NCI-H1417 (cell line): ENCODE measurements at regions not wholly inside any gene's neighbourhood (a gene's known extent, or its start where the extent isn't known, plus 50 kb on each side); places are given as distances from the start of the nearest gene placed in this dataset.
"Not testable (repeated sequence)": the region's sequence is repeated elsewhere in the genome, so short reads cannot be mapped to it uniquely, and the experiment has no call there.

Source experiments
- DNase-seq, 3 experiments: peaks; one replicate each; lab custom pipeline; 2025; lab: John Stamatoyannopoulos, UW

DNA sequence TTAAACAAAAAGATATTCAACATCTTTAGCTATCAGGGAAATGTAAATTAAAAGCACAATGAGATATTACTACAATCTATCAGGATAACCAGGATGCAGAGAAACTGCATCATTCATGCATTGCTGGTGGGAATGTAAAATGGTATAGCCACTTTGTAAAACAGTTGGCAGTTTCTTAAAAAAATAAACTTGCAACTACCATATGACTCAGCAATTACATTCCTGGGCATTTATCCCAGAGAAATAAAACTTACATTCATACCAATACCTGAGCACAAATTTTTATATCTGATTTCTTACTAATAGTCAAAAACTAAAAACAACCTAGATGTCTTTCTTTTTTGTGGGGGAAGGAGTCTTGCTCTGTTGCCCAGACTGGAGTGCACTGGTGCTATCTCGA, 190.3 kb upstream of the TAB2 start:
- no peak for DNase-seq

DNA sequence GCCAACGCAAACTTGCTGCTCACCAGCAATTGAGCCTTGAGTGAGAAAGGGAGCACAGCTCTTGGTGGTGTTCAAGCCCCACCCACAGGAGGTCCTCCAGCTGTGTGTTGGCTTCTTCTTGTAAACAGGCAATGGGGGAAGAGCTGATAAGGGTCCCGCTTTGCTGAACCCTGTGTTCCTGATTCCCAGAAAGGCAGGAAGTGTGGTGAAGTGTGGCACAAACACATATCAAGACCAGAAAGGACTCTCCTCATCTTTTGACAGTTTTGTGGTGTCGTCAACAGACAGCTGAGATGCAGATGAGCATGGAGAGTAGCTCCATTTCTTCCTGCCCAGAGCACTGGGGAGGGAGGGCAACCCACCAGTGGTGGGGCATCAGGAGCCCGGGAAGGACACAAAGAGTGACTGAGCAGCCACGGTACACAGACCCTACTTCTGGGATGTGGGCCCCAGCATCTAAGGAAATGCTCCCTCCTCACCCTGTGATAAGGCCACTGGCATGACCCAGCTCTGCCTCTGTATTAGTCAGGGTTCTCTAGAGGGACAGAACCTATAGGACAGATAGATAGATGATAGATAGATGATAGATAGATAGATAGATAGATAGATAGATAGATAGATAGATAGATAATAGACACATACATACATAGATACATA, 188.9 kb upstream of the TAB2 start:
- no peak for DNase-seq

DNA sequence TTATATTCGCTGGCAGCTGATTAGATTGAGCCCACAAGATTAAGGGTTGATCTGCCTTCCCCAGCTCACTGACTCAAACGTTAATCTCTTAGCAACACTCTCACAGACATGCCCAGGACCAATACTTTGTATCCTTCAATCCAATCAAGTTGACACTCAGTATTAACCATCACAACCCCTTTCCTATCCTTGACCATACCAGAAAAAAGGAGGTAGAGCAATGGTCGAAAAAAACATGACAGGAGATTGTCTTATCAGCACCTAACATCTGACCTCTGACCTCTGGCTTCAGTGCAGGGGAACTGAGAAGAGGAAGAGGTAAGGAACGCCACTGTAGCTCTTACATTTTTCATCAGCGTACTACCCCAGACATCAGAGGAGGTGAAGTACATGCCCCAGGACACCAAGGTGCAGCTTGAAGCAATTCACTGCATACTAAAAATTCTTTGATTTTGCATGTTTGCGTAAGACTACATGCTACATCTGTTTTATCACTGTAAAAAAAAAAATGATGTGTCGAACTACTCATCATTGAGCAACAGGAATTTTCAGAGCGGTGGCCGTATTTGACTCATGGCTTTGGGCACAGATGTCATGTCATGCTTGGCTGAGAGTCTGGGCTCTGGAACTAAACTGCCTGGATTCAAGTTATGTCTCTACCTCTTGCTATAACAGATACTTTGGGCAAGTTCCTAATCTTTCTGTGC, 188.0 kb upstream of the TAB2 start:
- DNase-seq, result no peak

GRCh38 chr6:149130090-149130489, 187.4 kb upstream of the TAB2 start:
- no peak for DNase-seq

DNA sequence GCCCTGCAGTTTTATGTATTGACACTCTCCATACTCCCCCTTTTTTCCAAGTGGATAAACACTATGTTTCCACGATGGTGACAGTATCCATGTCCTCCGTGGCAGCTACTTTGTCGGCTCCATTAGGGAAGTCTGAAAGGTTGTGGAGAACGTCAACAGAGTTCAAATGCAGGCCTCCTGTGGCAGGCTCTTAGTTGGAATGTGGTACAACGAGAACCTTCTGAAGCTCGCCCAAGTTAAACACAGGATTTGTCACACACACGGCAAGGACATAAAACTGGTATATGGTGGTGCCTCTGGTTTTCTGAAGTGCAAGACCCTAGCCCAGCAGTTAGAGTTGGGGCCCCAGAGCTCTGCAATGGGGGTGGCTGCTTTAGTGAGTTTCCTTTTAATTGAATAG, 187.0 kb upstream of the TAB2 start:
- DNase-seq, result no peak

GRCh38 chr6:149131891-149132290, 185.6 kb upstream of the TAB2 start:
- no peak for DNase-seq

- peak in 2 of 3 experiments; percentile 19 to 24 for DNase-seq
These were observed 185.2 kb upstream of the TAB2 start for GRCh38 chr6:149132336-149132735.

GRCh38 chr6:149134511-149134933, 183.0 kb upstream of the TAB2 start:
- DNase-seq, result no peak

GRCh38 chr6:149135809-149136208, 181.7 kb upstream of the TAB2 start:
- DNase-seq, result no peak

DNA sequence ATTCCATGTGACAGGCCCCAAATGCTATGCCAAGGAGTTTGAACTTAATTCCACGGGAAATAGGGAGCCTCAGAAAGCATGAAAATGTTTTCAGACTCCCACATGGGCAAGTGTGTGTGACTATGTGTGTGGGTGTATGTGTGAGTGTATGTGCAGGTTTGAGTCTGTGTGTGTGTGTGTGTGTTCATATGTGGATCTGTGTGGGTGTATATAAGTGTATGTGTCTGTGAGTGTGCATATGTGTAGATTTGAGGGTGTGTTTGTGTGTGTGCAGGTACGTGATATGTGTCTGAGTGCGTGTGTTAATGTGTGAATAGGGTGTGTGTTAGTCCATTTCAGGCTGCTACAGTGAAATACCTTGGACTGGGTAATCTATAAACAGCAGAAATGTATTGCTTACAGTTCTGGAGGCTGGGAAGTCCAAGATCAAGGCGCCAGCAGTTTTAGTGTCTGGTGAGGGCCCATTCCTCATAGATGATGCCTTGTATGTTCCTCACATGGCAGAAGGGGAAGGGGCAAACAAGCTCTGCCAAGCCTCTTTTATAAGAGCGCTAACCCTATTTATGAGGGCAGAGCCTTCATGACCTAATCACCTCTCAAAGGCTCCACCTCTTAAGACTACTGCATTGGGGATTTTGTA, 181.1 kb upstream of the TAB2 start:
- DNase-seq, result no peak

DNA sequence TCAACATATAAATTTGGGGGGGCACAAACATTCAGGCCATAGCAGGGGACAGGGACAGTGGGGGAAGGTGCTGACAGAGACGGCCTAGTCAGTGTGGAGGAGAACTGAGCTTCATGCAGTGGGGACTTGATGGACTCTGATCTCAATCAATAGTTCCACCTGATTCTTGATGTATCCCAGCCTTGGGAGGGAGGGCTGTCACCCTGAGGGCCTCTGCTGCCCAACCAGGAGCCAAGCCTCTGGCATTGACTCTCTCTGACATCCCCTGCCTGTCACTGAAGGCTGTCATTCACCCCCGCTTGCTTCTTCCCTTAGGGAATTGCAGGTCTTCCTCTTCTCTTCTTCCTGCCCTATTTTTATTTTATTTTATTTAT, 180.6 kb upstream of the TAB2 start:
- DNase-seq, result no peak

DNA sequence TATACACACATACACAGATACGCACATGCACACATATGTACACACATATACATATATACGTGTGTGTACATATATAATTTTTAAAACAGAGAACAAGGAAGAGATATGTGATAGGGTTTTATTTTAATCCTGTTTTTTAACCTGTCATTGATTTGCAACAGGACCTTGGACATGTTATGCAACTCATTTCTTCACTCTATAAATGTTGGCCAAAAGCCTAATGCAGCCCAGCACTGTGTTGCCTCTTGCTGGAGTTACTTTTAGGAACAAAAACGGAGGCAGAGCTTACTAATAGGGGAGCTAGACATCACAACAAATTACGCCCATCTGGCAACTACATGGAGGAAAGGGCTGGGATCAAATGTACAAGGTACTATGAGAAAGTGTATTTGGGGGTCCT, 179.9 kb upstream of the TAB2 start:
- DNase-seq, result no peak

DNA sequence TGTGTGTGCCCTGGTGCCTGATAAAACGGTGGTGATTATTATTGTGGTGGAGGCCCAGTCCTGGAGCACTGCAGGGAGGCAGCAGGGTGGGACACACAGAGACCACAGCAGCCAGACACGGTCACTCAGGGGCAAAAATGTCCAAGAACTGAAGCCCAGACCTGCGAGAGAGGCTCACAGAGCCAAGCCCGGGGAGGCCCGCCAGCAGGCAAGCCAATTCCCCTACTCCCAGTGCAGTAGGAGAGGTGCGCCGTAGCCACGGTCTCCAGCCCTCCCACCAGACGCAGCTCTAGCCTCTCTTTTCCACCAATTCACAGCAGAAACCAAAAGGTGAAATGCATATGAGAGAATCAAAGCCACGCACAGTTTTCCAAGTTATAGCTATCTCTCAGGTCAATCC, 179.4 kb upstream of the TAB2 start:
- DNase-seq, result no peak

- no peak for DNase-seq
These were observed 178.7 kb upstream of the TAB2 start for GRCh38 chr6:149138699-149139294.

DNA sequence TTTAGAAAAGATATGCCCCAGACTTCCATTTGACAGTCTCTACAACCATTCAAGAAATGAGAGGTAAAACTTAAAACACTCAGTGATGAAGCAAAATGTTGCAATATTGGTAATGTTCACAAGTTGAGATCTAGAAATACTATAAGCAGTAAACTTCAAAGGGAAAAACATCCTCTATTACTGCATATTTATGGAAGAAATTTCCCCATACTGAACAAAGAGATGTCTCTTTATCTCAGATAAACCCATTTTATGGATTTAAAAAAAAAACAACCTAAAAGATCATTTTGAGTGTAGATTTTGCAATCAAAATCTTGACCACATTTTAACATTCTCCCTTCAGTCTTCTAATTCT, 177.8 kb upstream of the TAB2 start:
- DNase-seq, result no peak

DNA sequence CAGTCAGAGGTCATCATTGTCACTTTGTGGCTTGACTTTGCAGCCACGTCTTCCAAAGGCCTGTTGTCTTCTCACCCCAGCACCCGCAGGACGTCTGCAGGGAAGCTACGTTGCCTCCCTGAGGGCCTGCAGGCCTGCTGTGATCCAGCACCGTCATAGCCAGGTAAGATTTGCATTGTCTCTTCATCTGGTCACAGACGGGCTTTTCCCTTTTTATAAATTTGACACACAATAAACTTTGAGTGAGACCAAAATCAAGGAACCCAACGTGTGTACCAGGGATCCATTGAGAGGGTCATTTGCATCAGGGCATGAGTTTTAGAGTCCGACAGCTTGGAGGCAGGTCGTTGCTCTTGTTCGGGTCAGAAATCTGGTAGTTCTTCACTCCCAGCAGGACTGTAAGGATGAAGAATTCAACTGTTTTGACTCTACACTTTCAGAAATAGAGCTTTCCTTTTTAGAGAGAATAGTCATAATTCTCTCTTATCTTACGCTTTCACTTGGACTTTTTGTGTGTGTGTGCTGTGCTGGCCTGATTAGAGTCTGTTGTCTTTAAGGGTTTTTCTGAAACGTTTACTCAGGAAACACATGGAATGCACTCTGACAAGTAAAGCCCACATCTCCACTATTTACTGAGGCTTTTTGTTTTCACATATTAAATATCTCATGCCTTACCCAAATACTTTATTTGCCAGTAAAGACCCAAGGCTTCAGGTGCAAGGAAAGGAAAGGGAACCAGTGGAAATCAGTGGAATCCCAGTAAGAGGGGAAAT, 177.2 kb upstream of the TAB2 start:
- no peak for DNase-seq

GRCh38 chr6:149140910-149141290, 176.6 kb upstream of the TAB2 start:
- no peak for DNase-seq

DNA sequence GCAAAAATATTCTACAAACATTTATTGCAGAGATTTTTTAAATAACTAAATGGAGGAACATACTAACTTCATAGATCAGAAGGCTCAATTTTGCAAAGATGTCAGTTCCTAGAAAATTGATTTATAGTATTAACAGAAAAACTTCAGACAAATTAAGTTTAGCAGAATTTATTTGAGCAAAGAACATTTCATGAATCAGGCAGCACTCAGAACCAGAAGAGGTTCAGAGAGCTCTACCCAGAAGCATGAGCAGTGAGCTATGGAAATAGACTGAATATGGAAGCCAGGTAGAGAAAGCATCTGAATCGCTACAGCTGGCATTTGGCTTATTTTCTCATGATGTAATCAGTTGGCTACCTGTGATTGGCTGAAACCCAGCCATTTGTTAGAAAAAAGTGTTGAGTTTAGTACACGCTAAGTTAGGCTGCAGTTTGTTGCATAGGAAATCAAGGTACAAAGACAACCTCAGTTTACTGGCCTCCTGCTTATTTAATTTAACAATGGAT, 174.5 kb upstream of the TAB2 start:
- no peak for DNase-seq

GRCh38 chr6:149145800-149146199, 171.7 kb upstream of the TAB2 start:
- DNase-seq, result not testable (repeated sequence)

GRCh38 chr6:149147195-149147594, 170.3 kb upstream of the TAB2 start:
- DNase-seq, result no peak

- no peak for DNase-seq
These were observed 169.4 kb upstream of the TAB2 start for GRCh38 chr6:149147938-149148718.
